ENCODE measurements at regions not wholly inside any gene's neighbourhood (a gene's known extent, or its start where the extent isn't known, plus 50 kb on each side); places are given as distances from the start of the nearest gene placed in this dataset.

GRCh38 chr10:88110822-88111221 is 247.4 kb downstream of the PTEN start:
- no peak overlapping the region for H3K4me3 ChIP-seq (ENCODE audit: low read depth, low read length)
- no peak overlapping the region for H3K27ac ChIP-seq (ENCODE audit: low read depth, low read length)
- no peaks in the 10 kb centered on the region for H3K36me3 ChIP-seq (ENCODE audit: control insufficient read depth, insufficient read depth, low read length)
- H3K9me3 ChIP-seq (ENCODE audit: control insufficient read depth, insufficient read depth, low read depth, low read length), result no peaks in the 10 kb centered on the region
- H3K27me3 ChIP-seq (ENCODE audit: control insufficient read depth, insufficient read depth, low read length), result no peaks in the 10 kb centered on the region
- peaks cover 9% of the 10 kb centered on the region; the same call in 1 of the 2 replicates for H3K4me1 ChIP-seq (ENCODE audit: control insufficient read depth, insufficient read depth, low read length)
- no peak overlapping the region for H3K9ac ChIP-seq (ENCODE audit: low read length)

GRCh38 chr10:88111294-88111693 is 247.9 kb downstream of the PTEN start:
- no peak overlapping the region for H3K27ac ChIP-seq (ENCODE audit: low read depth, low read length)
- no peaks in the 10 kb centered on the region for H3K9me3 ChIP-seq (ENCODE audit: control insufficient read depth, insufficient read depth, low read depth, low read length)
- no peaks in the 10 kb centered on the region for H3K27me3 ChIP-seq (ENCODE audit: control insufficient read depth, insufficient read depth, low read length)
- no peak overlapping the region for H3K9ac ChIP-seq (ENCODE audit: low read length)
- H3K36me3 ChIP-seq (ENCODE audit: control insufficient read depth, insufficient read depth, low read length), result no peaks in the 10 kb centered on the region
- H3K4me1 ChIP-seq (ENCODE audit: control insufficient read depth, insufficient read depth, low read length), result peaks cover 9% of the 10 kb centered on the region; the same call in 1 of the 2 replicates
- H3K4me3 ChIP-seq (ENCODE audit: low read depth, low read length), result no peak overlapping the region

GRCh38 chr10:88113232-88113631 is 249.8 kb downstream of the PTEN start:
- H3K4me3 ChIP-seq (ENCODE audit: low read depth, low read length), result no peak overlapping the region

GRCh38 chr10:88113657-88114272 is 250.3 kb downstream of the PTEN start:
- H3K4me3 ChIP-seq (ENCODE audit: low read depth, low read length), result no peak overlapping the region
- no peak overlapping the region for H3K27ac ChIP-seq (ENCODE audit: low read depth, low read length)
- H3K4me1 ChIP-seq (ENCODE audit: control insufficient read depth, insufficient read depth, low read length), result 0 out of 2 replicates have a peak, but pooled peaks cover 7% of the 10 kb centered on the region
- H3K9me3 ChIP-seq (ENCODE audit: control insufficient read depth, insufficient read depth, low read depth, low read length), result no peaks in the 10 kb centered on the region
- H3K9ac ChIP-seq (ENCODE audit: low read length), result no peak overlapping the region
- no peaks in the 10 kb centered on the region for H3K36me3 ChIP-seq (ENCODE audit: control insufficient read depth, insufficient read depth, low read length)
- no peaks in the 10 kb centered on the region for H3K27me3 ChIP-seq (ENCODE audit: control insufficient read depth, insufficient read depth, low read length)

More at GRCh38 chr10:88113232-88113631, 249.8 kb downstream of the PTEN start:
- Histone ChIP-seq H3K4me1 (ENCODE audit: control insufficient read depth, insufficient read depth, low read length) (peaks cover 10% of the 10 kb centered on the region; the same call in 1 of the 2 replicates), H3K27ac (ENCODE audit: low read depth, low read length) (no peak overlapping the region), H3K9me3 (ENCODE audit: control insufficient read depth, insufficient read depth, low read depth, low read length) (no peaks in the 10 kb centered on the region), H3K36me3 (ENCODE audit: control insufficient read depth, insufficient read depth, low read length) (no peaks in the 10 kb centered on the region), H3K27me3 (ENCODE audit: control insufficient read depth, insufficient read depth, low read length) (no peaks in the 10 kb centered on the region), H3K9ac (ENCODE audit: low read length) (no peak overlapping the region)

GRCh38 chr10:88114368-88114767 is 250.9 kb downstream of the PTEN start:
- Histone ChIP-seq H3K27me3 (ENCODE audit: control insufficient read depth, insufficient read depth, low read length) (no peaks in the 10 kb centered on the region), H3K27ac (ENCODE audit: low read depth, low read length) (no peak overlapping the region), H3K4me1 (ENCODE audit: control insufficient read depth, insufficient read depth, low read length) (0 out of 2 replicates have a peak, but pooled peaks cover 7% of the 10 kb centered on the region), H3K4me3 (ENCODE audit: low read depth, low read length) (no peak overlapping the region), H3K9ac (ENCODE audit: low read length) (no peak overlapping the region), H3K9me3 (ENCODE audit: control insufficient read depth, insufficient read depth, low read depth, low read length) (no peaks in the 10 kb centered on the region), H3K36me3 (ENCODE audit: control insufficient read depth, insufficient read depth, low read length) (no peaks in the 10 kb centered on the region)

- H3K9me3 ChIP-seq (ENCODE audit: control insufficient read depth, insufficient read depth, low read depth, low read length), result no peaks in the 10 kb centered on the region
- H3K4me1 ChIP-seq (ENCODE audit: control insufficient read depth, insufficient read depth, low read length), result 0 out of 2 replicates have a peak, but pooled peaks cover 7% of the 10 kb centered on the region
- no peak overlapping the region for H3K27ac ChIP-seq (ENCODE audit: low read depth, low read length)
Observed at GRCh38 chr10:88115407-88115806, 252.0 kb downstream of the PTEN start.

GRCh38 chr10:88115968-88116367 is 252.5 kb downstream of the PTEN start:
- no peak overlapping the region for H3K4me3 ChIP-seq (ENCODE audit: low read depth, low read length)
- H3K27me3 ChIP-seq (ENCODE audit: control insufficient read depth, insufficient read depth, low read length), result no peaks in the 10 kb centered on the region
- H3K9me3 ChIP-seq (ENCODE audit: control insufficient read depth, insufficient read depth, low read depth, low read length), result no peaks in the 10 kb centered on the region
- H3K4me1 ChIP-seq (ENCODE audit: control insufficient read depth, insufficient read depth, low read length), result 0 out of 2 replicates have a peak, but pooled peaks cover 7% of the 10 kb centered on the region
- H3K9ac ChIP-seq (ENCODE audit: low read length), result no peak overlapping the region
- no peak overlapping the region for H3K27ac ChIP-seq (ENCODE audit: low read depth, low read length)
- H3K36me3 ChIP-seq (ENCODE audit: control insufficient read depth, insufficient read depth, low read length), result no peaks in the 10 kb centered on the region

More at GRCh38 chr10:88115407-88115806, 252.0 kb downstream of the PTEN start:
- Histone ChIP-seq H3K36me3 (ENCODE audit: control insufficient read depth, insufficient read depth, low read length) (no peaks in the 10 kb centered on the region), H3K4me3 (ENCODE audit: low read depth, low read length) (no peak overlapping the region), H3K9ac (ENCODE audit: low read length) (no peak overlapping the region), H3K27me3 (ENCODE audit: control insufficient read depth, insufficient read depth, low read length) (no peaks in the 10 kb centered on the region)

GRCh38 chr10:88116481-88116880 is 253.1 kb downstream of the PTEN start:
- Histone ChIP-seq H3K9ac (ENCODE audit: low read length) (no peak overlapping the region), H3K27ac (ENCODE audit: low read depth, low read length) (no peak overlapping the region), H3K9me3 (ENCODE audit: control insufficient read depth, insufficient read depth, low read depth, low read length) (no peaks in the 10 kb centered on the region), H3K4me3 (ENCODE audit: low read depth, low read length) (no peak overlapping the region), H3K36me3 (ENCODE audit: control insufficient read depth, insufficient read depth, low read length) (no peaks in the 10 kb centered on the region), H3K4me1 (ENCODE audit: control insufficient read depth, insufficient read depth, low read length) (0 out of 2 replicates have a peak, but pooled peaks cover 7% of the 10 kb centered on the region), H3K27me3 (ENCODE audit: control insufficient read depth, insufficient read depth, low read length) (no peaks in the 10 kb centered on the region)

GRCh38 chr10:88116971-88117626 is 253.7 kb downstream of the PTEN start:
- Histone ChIP-seq H3K27me3 (ENCODE audit: control insufficient read depth, insufficient read depth, low read length) (no peaks in the 10 kb centered on the region), H3K27ac (ENCODE audit: low read depth, low read length) (no peak overlapping the region), H3K9me3 (ENCODE audit: control insufficient read depth, insufficient read depth, low read depth, low read length) (no peaks in the 10 kb centered on the region), H3K36me3 (ENCODE audit: control insufficient read depth, insufficient read depth, low read length) (no peaks in the 10 kb centered on the region), H3K9ac (ENCODE audit: low read length) (no peak overlapping the region), H3K4me1 (ENCODE audit: control insufficient read depth, insufficient read depth, low read length) (0 out of 2 replicates have a peak, but pooled peaks cover 7% of the 10 kb centered on the region), H3K4me3 (ENCODE audit: low read depth, low read length) (no peak overlapping the region)

GRCh38 chr10:88117869-88118632 is 254.6 kb downstream of the PTEN start:
- 0 out of 2 replicates have a peak, but pooled peaks cover 7% of the 10 kb centered on the region for H3K4me1 ChIP-seq (ENCODE audit: control insufficient read depth, insufficient read depth, low read length)
- H3K9me3 ChIP-seq (ENCODE audit: control insufficient read depth, insufficient read depth, low read depth, low read length), result no peaks in the 10 kb centered on the region
- H3K27ac ChIP-seq (ENCODE audit: low read depth, low read length), result no peak overlapping the region
- no peak overlapping the region for H3K9ac ChIP-seq (ENCODE audit: low read length)
- no peak overlapping the region for H3K4me3 ChIP-seq (ENCODE audit: low read depth, low read length)
- no peaks in the 10 kb centered on the region for H3K27me3 ChIP-seq (ENCODE audit: control insufficient read depth, insufficient read depth, low read length)
- H3K36me3 ChIP-seq (ENCODE audit: control insufficient read depth, insufficient read depth, low read length), result no peaks in the 10 kb centered on the region

- 0 out of 2 replicates have a peak, but pooled peaks cover 7% of the 10 kb centered on the region for H3K4me1 ChIP-seq (ENCODE audit: control insufficient read depth, insufficient read depth, low read length)
- H3K36me3 ChIP-seq (ENCODE audit: control insufficient read depth, insufficient read depth, low read length), result no peaks in the 10 kb centered on the region
- H3K4me3 ChIP-seq (ENCODE audit: low read depth, low read length), result no peak overlapping the region
- H3K9ac ChIP-seq (ENCODE audit: low read length), result no peak overlapping the region
- H3K27me3 ChIP-seq (ENCODE audit: control insufficient read depth, insufficient read depth, low read length), result no peaks in the 10 kb centered on the region
- no peak overlapping the region for H3K27ac ChIP-seq (ENCODE audit: low read depth, low read length)
- H3K9me3 ChIP-seq (ENCODE audit: control insufficient read depth, insufficient read depth, low read depth, low read length), result no peaks in the 10 kb centered on the region
Observed at GRCh38 chr10:88118729-88119128, 255.3 kb downstream of the PTEN start.

Measured in HUES6 (cell line).